DND-41 (cell line): ENCODE measurements at regions not wholly inside any gene's neighbourhood (a gene's known extent, or its start where the extent isn't known, plus 50 kb on each side); places are given as distances from the start of the nearest gene placed in this dataset.

ENCODE experiments used
- EZH2 ChIP-seq: IDR thresholded peaks from 3 replicates; pipeline ENCODE4 v1.6.1; 2012; ENCODE audit warnings: borderline replicate concordance, low read depth, mild to moderate bottlenecking, moderate library complexity, low read length, inconsistent platforms; ENCODE audit not compliant: severe bottlenecking
- TF ChIP-seq, protein P1 (sequence below): IDR thresholded peaks from 2 replicates; pipeline ENCODE4 v1.5.1; 2012; ENCODE audit warnings: borderline replicate concordance, low read length, moderate library complexity, mild to moderate bottlenecking; ENCODE audit not compliant: poor library complexity, severe bottlenecking; ENCODE audit errors: extremely low read depth

DNA sequence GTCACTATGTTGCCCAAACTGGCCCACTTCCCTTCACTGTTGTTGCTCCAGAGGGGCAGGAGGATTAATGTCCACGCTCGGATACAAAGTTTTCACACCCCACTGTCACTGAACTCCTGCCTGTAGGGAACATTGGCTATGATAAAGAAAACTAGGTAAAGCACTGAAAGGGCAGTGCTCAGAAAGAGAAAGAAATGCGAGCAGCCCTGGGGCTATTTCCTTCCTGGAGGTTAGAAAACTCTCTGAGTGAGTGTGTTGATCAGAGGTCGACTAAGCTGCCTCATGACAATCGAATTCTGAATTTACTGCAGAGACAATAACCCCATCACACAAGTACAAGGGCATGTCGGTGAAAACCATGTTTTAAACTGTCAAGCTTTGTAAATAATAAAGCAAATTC is 227.2 kb upstream of the PITRM1 start:
- TF ChIP-seq, protein P1, sequence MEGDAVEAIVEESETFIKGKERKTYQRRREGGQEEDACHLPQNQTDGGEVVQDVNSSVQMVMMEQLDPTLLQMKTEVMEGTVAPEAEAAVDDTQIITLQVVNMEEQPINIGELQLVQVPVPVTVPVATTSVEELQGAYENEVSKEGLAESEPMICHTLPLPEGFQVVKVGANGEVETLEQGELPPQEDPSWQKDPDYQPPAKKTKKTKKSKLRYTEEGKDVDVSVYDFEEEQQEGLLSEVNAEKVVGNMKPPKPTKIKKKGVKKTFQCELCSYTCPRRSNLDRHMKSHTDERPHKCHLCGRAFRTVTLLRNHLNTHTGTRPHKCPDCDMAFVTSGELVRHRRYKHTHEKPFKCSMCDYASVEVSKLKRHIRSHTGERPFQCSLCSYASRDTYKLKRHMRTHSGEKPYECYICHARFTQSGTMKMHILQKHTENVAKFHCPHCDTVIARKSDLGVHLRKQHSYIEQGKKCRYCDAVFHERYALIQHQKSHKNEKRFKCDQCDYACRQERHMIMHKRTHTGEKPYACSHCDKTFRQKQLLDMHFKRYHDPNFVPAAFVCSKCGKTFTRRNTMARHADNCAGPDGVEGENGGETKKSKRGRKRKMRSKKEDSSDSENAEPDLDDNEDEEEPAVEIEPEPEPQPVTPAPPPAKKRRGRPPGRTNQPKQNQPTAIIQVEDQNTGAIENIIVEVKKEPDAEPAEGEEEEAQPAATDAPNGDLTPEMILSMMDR: no peak
- no peak for TF ChIP-seq EZH2
